ENCODE measurements at regions not wholly inside any gene's neighbourhood (a gene's known extent, or its start where the extent isn't known, plus 50 kb on each side); places are given as distances from the start of the nearest gene placed in this dataset.

- no peak for TF ChIP-seq POLR2A (IDR thresholded peaks at IDR 0.05)
- TF ChIP-seq, protein P1, sequence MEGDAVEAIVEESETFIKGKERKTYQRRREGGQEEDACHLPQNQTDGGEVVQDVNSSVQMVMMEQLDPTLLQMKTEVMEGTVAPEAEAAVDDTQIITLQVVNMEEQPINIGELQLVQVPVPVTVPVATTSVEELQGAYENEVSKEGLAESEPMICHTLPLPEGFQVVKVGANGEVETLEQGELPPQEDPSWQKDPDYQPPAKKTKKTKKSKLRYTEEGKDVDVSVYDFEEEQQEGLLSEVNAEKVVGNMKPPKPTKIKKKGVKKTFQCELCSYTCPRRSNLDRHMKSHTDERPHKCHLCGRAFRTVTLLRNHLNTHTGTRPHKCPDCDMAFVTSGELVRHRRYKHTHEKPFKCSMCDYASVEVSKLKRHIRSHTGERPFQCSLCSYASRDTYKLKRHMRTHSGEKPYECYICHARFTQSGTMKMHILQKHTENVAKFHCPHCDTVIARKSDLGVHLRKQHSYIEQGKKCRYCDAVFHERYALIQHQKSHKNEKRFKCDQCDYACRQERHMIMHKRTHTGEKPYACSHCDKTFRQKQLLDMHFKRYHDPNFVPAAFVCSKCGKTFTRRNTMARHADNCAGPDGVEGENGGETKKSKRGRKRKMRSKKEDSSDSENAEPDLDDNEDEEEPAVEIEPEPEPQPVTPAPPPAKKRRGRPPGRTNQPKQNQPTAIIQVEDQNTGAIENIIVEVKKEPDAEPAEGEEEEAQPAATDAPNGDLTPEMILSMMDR (IDR thresholded peaks at IDR 0.05), result no peak
Observed at GRCh38 chr14:78071016-78071549, 99.1 kb upstream of the NRXN3 start.

Measured in right lobe of liver (tissue), 4 donors.